K562 (cell line): ENCODE measurements at regions not wholly inside any gene's neighbourhood (a gene's known extent, or its start where the extent isn't known, plus 50 kb on each side); places are given as distances from the start of the nearest gene placed in this dataset.

Experiments used
- CTCF ChIP-seq, 3 experiments: IDR thresholded peaks in 2 of 3; conservative IDR thresholded peaks in 1 of 3; 2 replicates each; pipeline ENCODE4 v1.5.1; 2011 to 2012; ENCODE audit warnings: low read length in 3 of 3, mild to moderate bottlenecking in 3 of 3, control low read depth in 2 of 3, improper control_type of control experiment in 1 of 3, inconsistent platforms in 1 of 3, low read depth in 1 of 3, mixed read lengths in 1 of 3, moderate library complexity in 1 of 3; ENCODE audit not compliant: insufficient read depth in 2 of 3
- EP300 ChIP-seq: IDR thresholded peaks from 2 replicates; pipeline ENCODE4 v1.6.1; 2012; ENCODE audit warnings: low read length, improper control_type of control experiment
- FOS ChIP-seq: IDR thresholded peaks from 3 replicates; pipeline ENCODE4 v1.6.1; 2011; ENCODE audit not compliant: insufficient read length; ENCODE audit errors: extremely low read depth
- KLF16 ChIP-seq: IDR thresholded peaks from 2 replicates; pipeline ENCODE4 v1.6.1; 2016; ENCODE audit warnings: antibody characterized with exemption
- MXI1 ChIP-seq: IDR thresholded peaks from 2 replicates; pipeline ENCODE4 v1.6.1; 2011; ENCODE audit warnings: low read depth, mild to moderate bottlenecking, improper control_type of control experiment, low read length
- NFIC ChIP-seq: fragments of 450-650 bp; IDR thresholded peaks from 2 replicates; pipeline ENCODE4 v1.6.1; 2017; ENCODE audit warnings: mild to moderate bottlenecking, inconsistent platforms
- POLR2AphosphoS2 ChIP-seq: IDR thresholded peaks from 2 replicates; pipeline ENCODE4 v1.6.1; 2012; ENCODE audit warnings: low read length, improper control_type of control experiment
- SAFB2 ChIP-seq: fragments of 200-400 bp; formaldehyde crosslinking; IDR thresholded peaks from 2 replicates; pipeline ENCODE4 v1.6.1; 2018; ENCODE audit warnings: borderline replicate concordance, low read length, low read depth, moderate library complexity; ENCODE audit not compliant: severe bottlenecking
- ZBTB8A ChIP-seq: fragments of 450-650 bp; IDR thresholded peaks from 2 replicates; pipeline ENCODE4 v1.6.1; 2018; ENCODE audit warnings: mild to moderate bottlenecking, moderate library complexity; ENCODE audit not compliant: partially characterized antibody
- ZNF592 ChIP-seq: fragments of 450-650 bp; IDR thresholded peaks from 2 replicates; pipeline ENCODE4 v1.6.1; 2017; ENCODE audit warnings: antibody characterized with exemption, mild to moderate bottlenecking

GRCh38 chr10:21406595-21407193 lies 118.8 kb downstream of the SKIDA1 start:
- no peak for TF ChIP-seq CTCF (IDR thresholded peaks at IDR 0.05 in 2 of 3, conservative IDR thresholded peaks at IDR 0.05 in 1 of 3; ENCODE audit: insufficient read depth in 2 of 3, low read depth in 1 of 3, low read length in 3 of 3)
- no peak for TF ChIP-seq ZBTB8A
- no peak for TF ChIP-seq NFIC
- no peak for TF ChIP-seq KLF16
- no peak for TF ChIP-seq POLR2AphosphoS2
- no peak for TF ChIP-seq FOS
- no peak for TF ChIP-seq EP300
- TF ChIP-seq MXI1, result no peak
- no peak for TF ChIP-seq ZNF592
- no peak for TF ChIP-seq SAFB2
